ENCODE measurements at regions not wholly inside any gene's neighbourhood (a gene's known extent, or its start where the extent isn't known, plus 50 kb on each side); places are given as distances from the start of the nearest gene placed in this dataset.

DNA sequence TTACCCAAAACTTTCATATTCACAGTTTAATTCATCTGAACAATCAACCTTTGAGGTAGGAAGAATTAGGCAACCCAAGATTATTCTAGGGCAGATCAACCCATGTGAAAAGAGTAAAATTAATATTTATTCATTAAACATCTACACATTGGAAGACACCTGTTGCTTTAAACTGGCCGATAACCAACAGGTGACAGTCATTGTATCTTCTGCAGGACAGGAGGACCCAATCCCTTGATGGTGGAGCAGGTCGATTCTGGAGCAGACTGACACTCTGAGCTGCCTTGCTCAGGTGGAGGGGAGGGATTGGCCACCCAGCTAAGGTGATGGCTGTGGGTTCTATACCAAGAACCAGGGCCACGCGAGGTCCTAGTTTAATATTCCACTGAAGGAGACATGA lies 230.3 kb downstream of the OSR1 start:
- ChIA-PET POLR2A (no interaction called here), CTCF (no interaction called here)
- intact Hi-C loops (cut with micrococcal nuclease; ENCODE audit: unreplicated experiment) = no loop called here
- Histone ChIP-seq H3K27me3 (replicated peaks; ENCODE audit: control insufficient read depth, insufficient read depth, low read length) (no peaks in the 10 kb centered on the region), H3K4me1 (0 out of 2 replicates have a peak, but pooled peaks cover 7% of the 10 kb centered on the region), H3K4me3 (ENCODE audit: low read depth, low read length) (no peak overlapping the region), H3K9me3 (no peaks in the 10 kb centered on the region), H3K36me3 (ENCODE audit: control insufficient read depth, insufficient read depth, low read length) (no peaks in the 10 kb centered on the region)
- Mint-ChIP-seq H3K36me3 (ENCODE audit: insufficient read depth, unreplicated experiment) (no peaks in the 10 kb centered on the region), H3K4me3 (ENCODE audit: unreplicated experiment) (no peak overlapping the region), H3K4me1 (ENCODE audit: low read depth, unreplicated experiment) (no peaks in the 10 kb centered on the region), H3K27ac (ENCODE audit: unreplicated experiment) (no peak overlapping the region), H3K27me3 (ENCODE audit: insufficient read depth, unreplicated experiment) (no peaks in the 10 kb centered on the region), H3K9me3 (ENCODE audit: unreplicated experiment) (no peaks in the 10 kb centered on the region)
- no peak for DNase-seq
- TF ChIP-seq, protein P1, sequence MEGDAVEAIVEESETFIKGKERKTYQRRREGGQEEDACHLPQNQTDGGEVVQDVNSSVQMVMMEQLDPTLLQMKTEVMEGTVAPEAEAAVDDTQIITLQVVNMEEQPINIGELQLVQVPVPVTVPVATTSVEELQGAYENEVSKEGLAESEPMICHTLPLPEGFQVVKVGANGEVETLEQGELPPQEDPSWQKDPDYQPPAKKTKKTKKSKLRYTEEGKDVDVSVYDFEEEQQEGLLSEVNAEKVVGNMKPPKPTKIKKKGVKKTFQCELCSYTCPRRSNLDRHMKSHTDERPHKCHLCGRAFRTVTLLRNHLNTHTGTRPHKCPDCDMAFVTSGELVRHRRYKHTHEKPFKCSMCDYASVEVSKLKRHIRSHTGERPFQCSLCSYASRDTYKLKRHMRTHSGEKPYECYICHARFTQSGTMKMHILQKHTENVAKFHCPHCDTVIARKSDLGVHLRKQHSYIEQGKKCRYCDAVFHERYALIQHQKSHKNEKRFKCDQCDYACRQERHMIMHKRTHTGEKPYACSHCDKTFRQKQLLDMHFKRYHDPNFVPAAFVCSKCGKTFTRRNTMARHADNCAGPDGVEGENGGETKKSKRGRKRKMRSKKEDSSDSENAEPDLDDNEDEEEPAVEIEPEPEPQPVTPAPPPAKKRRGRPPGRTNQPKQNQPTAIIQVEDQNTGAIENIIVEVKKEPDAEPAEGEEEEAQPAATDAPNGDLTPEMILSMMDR (IDR thresholded peaks at IDR 0.05; ENCODE audit: insufficient read depth in 1 of 2, low read depth in 1 of 2, low read length in 1 of 2, severe bottlenecking in 1 of 2, unreplicated experiment in 1 of 2) = no peak
- no TSS peak for BruUV-seq (replicated peaks)

GRCh38 chr2:19127616-19128015 lies 230.8 kb downstream of the OSR1 start:
- TF ChIP-seq, protein P1 (IDR thresholded peaks at IDR 0.05; ENCODE audit: insufficient read depth in 1 of 2, low read depth in 1 of 2, low read length in 1 of 2, severe bottlenecking in 1 of 2, unreplicated experiment in 1 of 2) = no peak
- Mint-ChIP-seq H3K27me3 (ENCODE audit: insufficient read depth, unreplicated experiment) (no peaks in the 10 kb centered on the region), H3K4me1 (ENCODE audit: low read depth, unreplicated experiment) (no peaks in the 10 kb centered on the region), H3K9me3 (ENCODE audit: unreplicated experiment) (no peaks in the 10 kb centered on the region), H3K36me3 (ENCODE audit: insufficient read depth, unreplicated experiment) (no peaks in the 10 kb centered on the region), H3K4me3 (ENCODE audit: unreplicated experiment) (no peak overlapping the region), H3K27ac (ENCODE audit: unreplicated experiment) (no peak overlapping the region)
- no peaks in the 10 kb centered on the region for H3K9me3 ChIP-seq
- no peak overlapping the region for H3K4me3 ChIP-seq (ENCODE audit: low read depth, low read length)
- ChIA-PET CTCF (no interaction called here), POLR2A (no interaction called here)
- H3K36me3 ChIP-seq (ENCODE audit: control insufficient read depth, insufficient read depth, low read length) = no peaks in the 10 kb centered on the region
- intact Hi-C loops (cut with micrococcal nuclease; ENCODE audit: unreplicated experiment) = no loop called here
- H3K4me1 ChIP-seq = 0 out of 2 replicates have a peak, but pooled peaks cover 7% of the 10 kb centered on the region
- BruUV-seq (replicated peaks) = no TSS peak
- H3K27me3 ChIP-seq (replicated peaks; ENCODE audit: control insufficient read depth, insufficient read depth, low read length) = no peaks in the 10 kb centered on the region
- DNase-seq = no peak

- Mint-ChIP-seq H3K4me3 (ENCODE audit: unreplicated experiment) (no peak overlapping the region), H3K27me3 (ENCODE audit: insufficient read depth, unreplicated experiment) (no peaks in the 10 kb centered on the region), H3K27ac (ENCODE audit: unreplicated experiment) (no peak overlapping the region), H3K4me1 (ENCODE audit: low read depth, unreplicated experiment) (no peaks in the 10 kb centered on the region), H3K36me3 (ENCODE audit: insufficient read depth, unreplicated experiment) (no peaks in the 10 kb centered on the region), H3K9me3 (ENCODE audit: unreplicated experiment) (no peaks in the 10 kb centered on the region)
- H3K4me3 ChIP-seq (ENCODE audit: low read depth, low read length) = no peak overlapping the region
- H3K27me3 ChIP-seq (replicated peaks; ENCODE audit: control insufficient read depth, insufficient read depth, low read length) = no peaks in the 10 kb centered on the region
- intact Hi-C loops (cut with micrococcal nuclease; ENCODE audit: unreplicated experiment) = no loop called here
- no TSS peak for BruUV-seq (replicated peaks)
- ChIA-PET CTCF (no interaction called here), POLR2A (no interaction called here)
- TF ChIP-seq, protein P1 (IDR thresholded peaks at IDR 0.05; ENCODE audit: insufficient read depth in 1 of 2, low read depth in 1 of 2, low read length in 1 of 2, severe bottlenecking in 1 of 2, unreplicated experiment in 1 of 2) = no peak
- H3K9me3 ChIP-seq = no peaks in the 10 kb centered on the region
- H3K36me3 ChIP-seq (ENCODE audit: control insufficient read depth, insufficient read depth, low read length) = no peaks in the 10 kb centered on the region; the same call in 1 of the 2 replicates
- H3K4me1 ChIP-seq = 0 out of 2 replicates have a peak, but pooled peaks cover 7% of the 10 kb centered on the region
- no peak for DNase-seq
Measured at GRCh38 chr2:19125901-19126680, 232.3 kb downstream of the OSR1 start.
